CD14-positive monocyte (primary cell): ENCODE measurements at regions not wholly inside any gene's neighbourhood (a gene's known extent, or its start where the extent isn't known, plus 50 kb on each side); places are given as distances from the start of the nearest gene placed in this dataset.

Experiments used
- DNase-seq, 3 donors: peaks; one replicate each; pipeline ENCODE4 v3.0.0-alpha.2; 2011 to 2022
- H2AFZ ChIP-seq: 2 replicates; pipeline ENCODE4 v1.6.0; 2012; ENCODE audit warnings: mild to moderate bottlenecking, low read depth, low read length, inconsistent platforms; ENCODE audit not compliant: insufficient read depth, poor library complexity, severe bottlenecking
- H3K27ac ChIP-seq, 2 donors: 1 replicate in 1 of 2; 2 replicates in 1 of 2; pipeline ENCODE4 v1.5.1; 2012 to 2013; ENCODE audit warnings: low read length in 2 of 2, control low read depth in 1 of 2, inconsistent platforms in 1 of 2, low read depth in 1 of 2, mild to moderate bottlenecking in 1 of 2
- H3K27me3 ChIP-seq, 2 donors: one replicate each; pipeline versions ENCODE4 v1.6.0 to v1.6.1; 2011 to 2013; ENCODE audit warnings: low read length in 2 of 2; ENCODE audit not compliant: control insufficient read depth in 2 of 2, insufficient read depth in 2 of 2
- H3K36me3 ChIP-seq, 2 donors: replicated peaks in 1 of 2; 1 replicate in 1 of 2; 2 replicates in 1 of 2; pipeline versions ENCODE4 v1.5.1 to v1.6.1; 2012 to 2013; ENCODE audit warnings: low read length in 2 of 2, control low read depth in 1 of 2, inconsistent platforms in 1 of 2, mild to moderate bottlenecking in 1 of 2; ENCODE audit not compliant: insufficient read depth in 2 of 2, control insufficient read depth in 1 of 2
- H3K4me1 ChIP-seq, 2 donors: 1 replicate in 1 of 2; 2 replicates in 1 of 2; pipeline versions ENCODE4 v1.5.1 to v1.6.1; 2012 to 2013; ENCODE audit warnings: low read length in 2 of 2, control low read depth in 1 of 2, inconsistent platforms in 1 of 2, mild to moderate bottlenecking in 1 of 2, moderate library complexity in 1 of 2; ENCODE audit not compliant: insufficient read depth in 2 of 2, control insufficient read depth in 1 of 2
- H3K4me2 ChIP-seq: replicated peaks from 2 replicates; pipeline ENCODE3; 2012; ENCODE audit warnings: low read length, moderate library complexity, mild to moderate bottlenecking; ENCODE audit not compliant: poor library complexity, severe bottlenecking; ENCODE audit errors: extremely low read depth
- H3K4me3 ChIP-seq, 3 experiments: fragments of 200-600 bp in 1 of 3; sonication (generic) in 1 of 3; replicated peaks in 1 of 3; 1 replicate in 2 of 3; 2 replicates in 1 of 3; pipeline ENCODE4 v1.5.1; 2011 to 2013; ENCODE audit warnings: low read length in 3 of 3, mild to moderate bottlenecking in 3 of 3, control low read depth in 2 of 3, low read depth in 2 of 3, inconsistent platforms in 1 of 3, moderate library complexity in 1 of 3
- H3K79me2 ChIP-seq: 2 replicates; pipeline ENCODE4 v1.6.0; 2012; ENCODE audit warnings: mild to moderate bottlenecking, control low read depth, inconsistent platforms, low read length, moderate library complexity; ENCODE audit not compliant: insufficient read depth
- H3K9ac ChIP-seq: 2 replicates; pipeline ENCODE4 v1.6.0; 2017; ENCODE audit warnings: low read length, mild to moderate bottlenecking; ENCODE audit not compliant: insufficient read depth, poor library complexity, severe bottlenecking
- H3K9me3 ChIP-seq, 2 donors: replicated peaks in 1 of 2; 1 replicate in 1 of 2; 2 replicates in 1 of 2; pipeline versions ENCODE4 v1.5.1 to v1.6.1; 2012 to 2013; ENCODE audit warnings: low read length in 2 of 2, control low read depth in 1 of 2; ENCODE audit not compliant: control insufficient read depth in 1 of 2, insufficient read depth in 1 of 2
- H4K20me1 ChIP-seq: 2 replicates; pipeline ENCODE4 v1.6.0; 2012; ENCODE audit warnings: mild to moderate bottlenecking, low read length, control low read depth, moderate library complexity; ENCODE audit not compliant: insufficient read depth
- H3K27ac Mint-ChIP-seq, 7 donors: one replicate each; pipeline ENCODE4 v1.8.0; 2020; ENCODE audit warnings: mild to moderate bottlenecking in 7 of 7, mixed read lengths in 7 of 7, moderate library complexity in 6 of 7, inconsistent platforms in 2 of 7
- H3K27me3 Mint-ChIP-seq, 3 donors: one replicate each; pipeline ENCODE4 v1.8.0; 2021 to 2022; ENCODE audit warnings: low read depth in 3 of 3, mild to moderate bottlenecking in 3 of 3, mixed read lengths in 3 of 3, moderate library complexity in 3 of 3, inconsistent platforms in 1 of 3
- H3K36me3 Mint-ChIP-seq, 2 donors: one replicate each; pipeline ENCODE4 v1.8.0; 2020; ENCODE audit warnings: mixed read lengths in 2 of 2, inconsistent platforms in 1 of 2, mild to moderate bottlenecking in 1 of 2
- H3K4me1 Mint-ChIP-seq: one replicate; pipeline ENCODE4 v1.8.0; 2020; ENCODE audit warnings: mild to moderate bottlenecking, mixed read lengths
- H3K4me3 Mint-ChIP-seq, 2 donors: one replicate each; pipeline ENCODE4 v1.8.0; 2020; ENCODE audit warnings: mild to moderate bottlenecking in 2 of 2, mixed read lengths in 2 of 2, moderate library complexity in 1 of 2
- H3K9me3 Mint-ChIP-seq, 7 donors: one replicate each; pipeline ENCODE4 v1.8.0; 2020 to 2022; ENCODE audit warnings: mixed read lengths in 7 of 7, mild to moderate bottlenecking in 6 of 7, moderate library complexity in 6 of 7, inconsistent platforms in 2 of 7
- CTCF ChIP-seq: fragments of 200-600 bp; IDR thresholded peaks from one replicate; pipeline ENCODE4 v1.8.0; 2022; ENCODE audit warnings: antibody characterized with exemption, mild to moderate bottlenecking
- WGBS: methylation state at CpG from one replicate; pipeline ENCODE4 v1.1.5; 2013; ENCODE audit warnings: missing lambda C conversion rate; ENCODE audit not compliant: insufficient coverage; 5-methylcytosine and 5-hydroxymethylcytosine counted together
- intact Hi-C, 2 donors: fragments of 100-400 bp; cut with micrococcal nuclease; formaldehyde crosslinking; loops; one replicate each; pipeline versions ENCODE4 v1.15.0 to v1.15.1; 2023

GRCh38 chr5:74021126-74021525, 395.1 kb downstream of the ARHGEF28 start:
- H3K4me3 ChIP-seq = no peak overlapping the region
- no peak overlapping the region for H3K27ac Mint-ChIP-seq
- no peak overlapping the region for H3K4me3 Mint-ChIP-seq
- no peaks in the 10 kb centered on the region for H4K20me1 ChIP-seq
- no peak for DNase-seq
- no peaks in the 10 kb centered on the region for H3K4me1 Mint-ChIP-seq
- no peak overlapping the region for H3K27ac ChIP-seq
- no peaks in the 10 kb centered on the region for H3K36me3 Mint-ChIP-seq
- peaks cover 0 to 7% (median 0%) of the 10 kb centered on the region in 7 donors for H3K9me3 Mint-ChIP-seq
- H3K36me3 ChIP-seq = no peaks in the 10 kb centered on the region
- no peaks in the 10 kb centered on the region for H3K79me2 ChIP-seq
- H3K9me3 ChIP-seq = no peaks in the 10 kb centered on the region
- intact Hi-C loops = no loop called here
- H3K27me3 Mint-ChIP-seq = peaks cover 0 to 14% (median 1%) of the 10 kb centered on the region in 3 donors
- no peak overlapping the region for H3K9ac ChIP-seq
- no peak overlapping the region for H3K4me2 ChIP-seq
- TF ChIP-seq CTCF = no peak
- no peak overlapping the region for H2AFZ ChIP-seq
- peaks cover 0 to 3% of the 10 kb centered on the region in 2 donors for H3K27me3 ChIP-seq
- no peaks in the 10 kb centered on the region for H3K4me1 ChIP-seq

GRCh38 chr5:74020503-74020902, 394.5 kb downstream of the ARHGEF28 start:
- peaks cover 0 to 16% (median 1%) of the 10 kb centered on the region in 3 donors for H3K27me3 Mint-ChIP-seq
- Histone ChIP-seq H3K27ac (no peak overlapping the region), H4K20me1 (no peaks in the 10 kb centered on the region)

More at GRCh38 chr5:74020503-74020902, 394.5 kb downstream of the ARHGEF28 start:
- H3K79me2 ChIP-seq = no peaks in the 10 kb centered on the region
- TF ChIP-seq CTCF = no peak
- no peak overlapping the region for H3K9ac ChIP-seq
- no peaks in the 10 kb centered on the region for H3K36me3 Mint-ChIP-seq
- no peak overlapping the region for H2AFZ ChIP-seq
- no peaks in the 10 kb centered on the region for H3K4me1 Mint-ChIP-seq
- peak overlapping the region in 2 of 7 donors; percentile 0 to 9 for H3K27ac Mint-ChIP-seq
- no peaks in the 10 kb centered on the region for H3K9me3 ChIP-seq
- H3K4me2 ChIP-seq = no peak overlapping the region
- H3K36me3 ChIP-seq = no peaks in the 10 kb centered on the region
- DNase-seq = no peak
- no peak overlapping the region for H3K4me3 Mint-ChIP-seq
- H3K4me1 ChIP-seq = no peaks in the 10 kb centered on the region
- H3K27me3 ChIP-seq = peaks cover 0 to 3% of the 10 kb centered on the region in 2 donors
- 94% methylated on average over 4 of the region's 5 CpGs for WGBS
- H3K4me3 ChIP-seq = no peak overlapping the region
- intact Hi-C loops = no loop called here
- peaks cover 0 to 7% (median 0%) of the 10 kb centered on the region in 7 donors for H3K9me3 Mint-ChIP-seq
